Colonic mucosa (tissue), 4 donors: ENCODE measurements at regions not wholly inside any gene's neighbourhood (a gene's known extent, or its start where the extent isn't known, plus 50 kb on each side); places are given as distances from the start of the nearest gene placed in this dataset.
A peak's percentile ranks its signal among the peaks of the same experiment; 100 is the strongest.

ENCODE experiments used
- DNase-seq: peaks from one replicate; pipeline ENCODE4 v3.0.0-alpha.2; 2020
- H3K27ac ChIP-seq: fragments of 200-600 bp; one replicate; pipeline ENCODE4 v1.8.0; 2021
- H3K27me3 ChIP-seq: fragments of 200-600 bp; one replicate; pipeline ENCODE4 v1.8.0; 2021
- H3K36me3 ChIP-seq: fragments of 200-600 bp; one replicate; pipeline ENCODE4 v1.8.0; 2021
- H3K4me1 ChIP-seq: fragments of 200-600 bp; one replicate; pipeline ENCODE4 v1.8.0; 2021; ENCODE audit warnings: mild to moderate bottlenecking
- H3K4me3 ChIP-seq: fragments of 200-600 bp; one replicate; pipeline ENCODE4 v1.8.0; 2021
- H3K9ac ChIP-seq, 2 donors: one replicate each; pipeline ENCODE4 v1.7.0; 2013; ENCODE audit warnings: control low read depth in 2 of 2, low read depth in 2 of 2, low read length in 2 of 2
- H3K9me3 ChIP-seq: fragments of 200-600 bp; one replicate; pipeline ENCODE4 v1.8.0; 2021
- intact Hi-C: fragments of 100-400 bp; cut with DNase I; formaldehyde crosslinking; loops from one replicate; pipeline ENCODE4 v1.14.1; 2022
- TF ChIP-seq, protein P1 (sequence below): fragments of 200-600 bp; IDR thresholded peaks from one replicate; pipeline ENCODE4 v1.8.0; 2022; ENCODE audit warnings: antibody characterized with exemption, mild to moderate bottlenecking
- donor health status: healthy.
- donor health status: DM: no; HTN: no; CAD: no.
- donor health status: DM: no; HTN: no; CAD: no.

DNA sequence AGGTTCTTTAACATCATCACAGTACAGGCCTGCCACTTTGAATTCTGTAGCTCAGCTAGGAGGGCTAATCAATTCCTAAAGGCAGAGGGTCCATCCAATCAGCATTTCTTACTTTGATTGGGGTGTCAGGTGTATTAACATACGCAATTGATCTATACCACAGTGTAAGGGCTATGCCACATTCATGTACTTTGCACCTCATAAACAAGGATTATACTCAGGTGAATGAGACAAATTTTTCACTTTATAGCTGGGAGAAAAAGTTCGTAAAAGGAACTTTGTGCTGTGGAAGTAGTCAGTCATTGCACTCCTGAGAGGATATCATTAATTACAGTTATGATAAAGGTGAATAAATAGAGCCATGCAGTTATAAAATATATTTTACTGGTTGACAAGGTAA, 119.9 kb upstream of the AHR start:
- intact Hi-C loops, result no loop called here
- no peak for DNase-seq

DNA sequence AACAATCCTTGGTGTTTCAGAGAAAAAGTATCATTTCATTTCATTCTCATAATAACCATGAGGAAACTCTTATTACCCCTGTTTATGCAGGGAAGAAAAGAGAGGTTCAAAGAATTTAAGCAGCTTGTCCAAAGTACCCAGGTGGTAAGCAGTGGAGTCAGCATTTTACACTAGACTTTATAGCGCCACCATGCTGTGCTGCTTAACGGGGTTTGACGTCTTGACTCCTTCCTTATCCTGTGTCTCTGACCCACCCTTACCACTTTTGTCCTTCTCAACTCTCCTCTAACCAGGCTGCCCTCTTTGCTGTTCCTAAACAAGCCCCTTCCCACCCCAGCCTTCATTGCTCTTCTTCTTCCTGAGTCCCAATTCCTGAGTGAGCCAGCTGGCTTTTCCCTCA, 117.0 kb upstream of the AHR start:
- H3K27ac ChIP-seq, result no peak overlapping the region
- no peaks in the 10 kb centered on the region for H3K9me3 ChIP-seq
- no peaks in the 10 kb centered on the region for H3K27me3 ChIP-seq
- no peak for DNase-seq
- H3K9ac ChIP-seq, result no peak overlapping the region
- TF ChIP-seq, protein P1, sequence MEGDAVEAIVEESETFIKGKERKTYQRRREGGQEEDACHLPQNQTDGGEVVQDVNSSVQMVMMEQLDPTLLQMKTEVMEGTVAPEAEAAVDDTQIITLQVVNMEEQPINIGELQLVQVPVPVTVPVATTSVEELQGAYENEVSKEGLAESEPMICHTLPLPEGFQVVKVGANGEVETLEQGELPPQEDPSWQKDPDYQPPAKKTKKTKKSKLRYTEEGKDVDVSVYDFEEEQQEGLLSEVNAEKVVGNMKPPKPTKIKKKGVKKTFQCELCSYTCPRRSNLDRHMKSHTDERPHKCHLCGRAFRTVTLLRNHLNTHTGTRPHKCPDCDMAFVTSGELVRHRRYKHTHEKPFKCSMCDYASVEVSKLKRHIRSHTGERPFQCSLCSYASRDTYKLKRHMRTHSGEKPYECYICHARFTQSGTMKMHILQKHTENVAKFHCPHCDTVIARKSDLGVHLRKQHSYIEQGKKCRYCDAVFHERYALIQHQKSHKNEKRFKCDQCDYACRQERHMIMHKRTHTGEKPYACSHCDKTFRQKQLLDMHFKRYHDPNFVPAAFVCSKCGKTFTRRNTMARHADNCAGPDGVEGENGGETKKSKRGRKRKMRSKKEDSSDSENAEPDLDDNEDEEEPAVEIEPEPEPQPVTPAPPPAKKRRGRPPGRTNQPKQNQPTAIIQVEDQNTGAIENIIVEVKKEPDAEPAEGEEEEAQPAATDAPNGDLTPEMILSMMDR, result no peak
- no peak overlapping the region for H3K4me3 ChIP-seq
- no peaks in the 10 kb centered on the region for H3K36me3 ChIP-seq
- intact Hi-C loops, result no loop called here
- H3K4me1 ChIP-seq, result no peaks in the 10 kb centered on the region

More for the DNA sequence above, 119.9 kb upstream of the AHR start:
- Histone ChIP-seq H3K27ac (peak overlapping the region; percentile 12), H3K9ac (no peak overlapping the region), H3K4me3 (no peak overlapping the region), H3K9me3 (no peaks in the 10 kb centered on the region), H3K4me1 (no peaks in the 10 kb centered on the region), H3K27me3 (no peaks in the 10 kb centered on the region), H3K36me3 (no peaks in the 10 kb centered on the region)
- TF ChIP-seq, protein P1, result no peak

DNA sequence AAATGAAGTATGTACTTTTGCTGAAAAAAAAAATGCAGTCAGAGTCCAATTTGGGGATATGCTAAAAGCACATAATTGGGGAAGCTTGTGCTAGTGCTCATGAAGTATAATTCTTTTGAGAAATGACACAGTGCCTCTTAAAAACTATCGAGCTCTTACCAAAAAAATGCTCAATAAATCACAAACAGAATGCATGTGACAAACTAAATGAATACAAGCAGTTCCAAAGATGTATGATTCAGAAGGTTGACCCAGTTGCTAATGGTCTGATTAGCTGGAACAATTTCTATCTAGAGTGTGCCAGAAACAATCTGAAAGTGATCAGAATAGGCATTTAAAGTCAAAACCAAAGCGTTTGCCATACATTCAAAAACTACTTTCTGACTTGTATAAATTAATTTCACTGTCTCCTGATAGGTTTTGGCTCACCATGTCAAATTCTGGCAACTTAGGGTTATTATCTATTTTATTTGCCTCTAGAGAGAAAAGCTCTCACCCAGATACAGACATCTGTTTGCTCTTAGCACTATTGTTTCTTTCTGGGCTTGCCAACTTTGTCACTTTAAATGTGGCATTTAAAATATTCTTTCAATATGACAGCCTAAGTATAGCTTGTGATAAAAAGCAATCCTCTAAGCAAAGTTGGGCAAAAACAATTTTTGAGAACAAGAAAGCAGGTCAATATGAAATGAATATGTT, 114.7 kb upstream of the AHR start:
- intact Hi-C loops, result no loop called here
- H3K9ac ChIP-seq, result no peak overlapping the region

DNA sequence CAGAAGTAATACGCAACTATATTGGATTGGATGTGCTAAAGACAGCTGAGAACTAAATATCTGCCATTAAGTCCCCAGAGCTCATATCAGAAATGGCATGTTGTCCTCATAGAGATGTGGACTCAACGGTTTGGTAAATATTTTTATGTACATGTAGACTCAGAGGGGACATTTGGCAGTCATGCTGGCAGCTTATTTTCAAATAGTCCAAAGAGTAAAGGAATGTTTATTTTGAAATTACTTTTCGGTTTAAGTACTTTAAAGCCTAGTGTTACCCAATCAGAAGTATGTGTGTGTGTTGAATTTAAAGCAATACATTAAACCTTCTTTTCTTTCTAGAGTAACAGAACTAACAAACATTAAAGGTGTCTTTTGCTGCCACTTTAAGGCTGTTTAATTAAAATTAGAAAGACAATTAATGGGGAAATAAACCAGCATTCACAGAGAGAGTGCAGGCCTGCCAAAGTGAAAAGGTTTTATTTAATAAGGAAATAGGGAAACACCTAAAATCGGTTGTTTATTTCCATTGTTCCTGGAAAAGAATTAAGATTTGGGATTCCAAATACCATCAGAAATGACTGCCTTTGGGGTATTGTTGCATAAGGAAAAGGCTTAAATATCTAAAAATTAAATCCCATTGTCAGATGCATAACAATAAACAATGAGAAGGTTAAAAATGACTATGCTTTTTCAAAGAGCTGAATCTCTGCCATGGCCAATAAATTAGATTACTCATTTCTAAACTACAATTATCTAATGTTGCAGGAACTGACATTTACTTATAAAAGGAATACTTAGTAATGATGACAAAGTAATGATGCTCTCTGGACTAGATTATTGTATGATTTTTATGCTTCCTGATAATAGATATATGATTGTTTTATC, 113.4 kb upstream of the AHR start:
- DNase-seq, result no peak
- TF ChIP-seq, protein P1, result no peak
- no peaks in the 10 kb centered on the region for H3K27me3 ChIP-seq
- no peaks in the 10 kb centered on the region for H3K4me1 ChIP-seq
- H3K27ac ChIP-seq, result no peak overlapping the region
- H3K36me3 ChIP-seq, result no peaks in the 10 kb centered on the region
- H3K4me3 ChIP-seq, result no peak overlapping the region
- no peak overlapping the region for H3K9ac ChIP-seq
- intact Hi-C loops, result no loop called here
- no peaks in the 10 kb centered on the region for H3K9me3 ChIP-seq

More for the DNA sequence above, 114.7 kb upstream of the AHR start:
- no peak for DNase-seq
- Histone ChIP-seq H3K27me3 (no peaks in the 10 kb centered on the region), H3K36me3 (no peaks in the 10 kb centered on the region), H3K27ac (no peak overlapping the region), H3K9me3 (no peaks in the 10 kb centered on the region), H3K4me1 (no peaks in the 10 kb centered on the region), H3K4me3 (no peak overlapping the region)
- TF ChIP-seq, protein P1, result no peak

DNA sequence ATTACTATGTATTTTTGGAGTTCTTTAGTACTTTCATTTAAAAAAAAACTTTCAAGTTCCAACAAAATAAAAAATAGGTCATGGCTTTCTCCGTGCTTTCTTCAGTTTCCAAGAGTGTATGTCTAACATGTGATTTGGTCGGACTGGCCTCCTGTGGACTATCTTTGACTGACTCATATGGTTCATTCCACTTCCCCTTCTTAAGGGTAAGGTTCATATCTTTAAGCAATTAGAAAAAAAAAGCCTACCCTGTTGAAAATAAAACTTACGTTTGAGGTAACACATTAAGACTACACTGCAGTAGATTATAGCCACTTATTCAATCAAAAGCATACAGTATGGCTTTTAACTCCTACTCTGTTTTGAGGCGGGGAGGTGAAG, 112.8 kb upstream of the AHR start:
- no peaks in the 10 kb centered on the region for H3K4me1 ChIP-seq
- no peak overlapping the region for H3K4me3 ChIP-seq
- TF ChIP-seq, protein P1, result no peak
- DNase-seq, result no peak
- H3K9me3 ChIP-seq, result no peaks in the 10 kb centered on the region
- no peaks in the 10 kb centered on the region for H3K36me3 ChIP-seq
- no peaks in the 10 kb centered on the region for H3K27me3 ChIP-seq
- intact Hi-C loops, result no loop called here
- no peak overlapping the region for H3K9ac ChIP-seq
- no peak overlapping the region for H3K27ac ChIP-seq
